K562 (cell line): ENCODE measurements at regions not wholly inside any gene's neighbourhood (a gene's known extent, or its start where the extent isn't known, plus 50 kb on each side); places are given as distances from the start of the nearest gene placed in this dataset.

Experiments
- HCFC1 ChIP-seq: IDR thresholded peaks from 2 replicates; pipeline ENCODE4 v1.6.1; 2012; ENCODE audit warnings: low read depth, low read length, improper control_type of control experiment
- IRF2 ChIP-seq: sonication (generic); formaldehyde crosslinking; IDR thresholded peaks from 2 replicates; pipeline ENCODE4 v1.8.1; 2022; ENCODE audit warnings: mild to moderate bottlenecking, missing genetic modification reagents
- PHB2 ChIP-seq: fragments of 450-650 bp; IDR thresholded peaks from 2 replicates; pipeline ENCODE4 v1.6.1; 2017; ENCODE audit warnings: low read depth
- POLR2A ChIP-seq: fragments of 450-650 bp; conservative IDR thresholded peaks from 2 replicates; pipeline ENCODE4 v1.6.1; 2016
- RAD21 ChIP-seq, 2 experiments: fragments of 250-450 bp in 1 of 2; fragments of 450-650 bp in 1 of 2; sonication (Bioruptor Pico) in 1 of 2; formaldehyde crosslinking in 1 of 2; IDR thresholded peaks in 1 of 2; conservative IDR thresholded peaks in 1 of 2; 2 replicates each; pipeline versions ENCODE4 v1.4.0 to v1.8.0; 2020 to 2022; ENCODE audit warnings: mild to moderate bottlenecking in 2 of 2, moderate library complexity in 1 of 2
- RCOR1 ChIP-seq, 2 experiments: IDR thresholded peaks; 2 replicates each; pipeline ENCODE4 v1.6.1; 2012; ENCODE audit warnings: low read depth in 2 of 2, low read length in 2 of 2, borderline replicate concordance in 1 of 2, improper control_type of control experiment in 1 of 2
- SAFB2 ChIP-seq: fragments of 200-400 bp; formaldehyde crosslinking; IDR thresholded peaks from 2 replicates; pipeline ENCODE4 v1.6.1; 2018; ENCODE audit warnings: borderline replicate concordance, low read length, low read depth, moderate library complexity; ENCODE audit not compliant: severe bottlenecking
- SP1 ChIP-seq: sonication (generic); formaldehyde crosslinking; IDR thresholded peaks from 2 replicates; pipeline ENCODE4 v1.8.1; 2022; ENCODE audit warnings: mild to moderate bottlenecking, missing genetic modification reagents
- ZNF354B ChIP-seq: fragments of 250-450 bp; sonication (Bioruptor Pico); IDR thresholded peaks from 2 replicates; pipeline ENCODE4 v1.4.0; 2020
- TF ChIP-seq, protein P1 (sequence below), 3 experiments: IDR thresholded peaks in 2 of 3; conservative IDR thresholded peaks in 1 of 3; 2 replicates each; pipeline ENCODE4 v1.5.1; 2011 to 2012; ENCODE audit warnings: low read length in 3 of 3, mild to moderate bottlenecking in 3 of 3, control low read depth in 2 of 3, improper control_type of control experiment in 1 of 3, inconsistent platforms in 1 of 3, low read depth in 1 of 3, mixed read lengths in 1 of 3, moderate library complexity in 1 of 3; ENCODE audit not compliant: insufficient read depth in 2 of 3
- TF ChIP-seq, protein P2 (sequence below): fragments of 450-650 bp; IDR thresholded peaks from 2 replicates; pipeline ENCODE4 v1.6.1; 2016; ENCODE audit warnings: mild to moderate bottlenecking

DNA sequence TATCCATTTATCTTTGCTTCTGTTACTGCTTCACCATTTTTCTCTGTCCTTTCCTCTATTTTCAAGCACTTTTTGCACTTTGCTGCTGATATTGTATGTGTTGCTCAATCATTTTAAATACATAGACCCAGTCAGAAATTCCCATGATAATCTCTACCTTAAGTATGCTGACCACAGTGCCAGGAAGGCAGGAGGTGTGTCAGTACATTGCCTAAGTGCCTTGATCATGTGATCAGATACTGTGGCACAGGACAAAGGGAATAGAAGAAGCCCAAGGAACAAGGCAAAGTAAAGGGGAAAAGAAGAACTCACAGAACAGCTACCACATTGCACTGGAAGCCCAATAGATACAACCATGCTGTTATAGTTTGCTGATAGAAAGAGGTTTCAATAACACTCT is 53.7 kb upstream of the CD36 start:
- TF ChIP-seq, protein P1, sequence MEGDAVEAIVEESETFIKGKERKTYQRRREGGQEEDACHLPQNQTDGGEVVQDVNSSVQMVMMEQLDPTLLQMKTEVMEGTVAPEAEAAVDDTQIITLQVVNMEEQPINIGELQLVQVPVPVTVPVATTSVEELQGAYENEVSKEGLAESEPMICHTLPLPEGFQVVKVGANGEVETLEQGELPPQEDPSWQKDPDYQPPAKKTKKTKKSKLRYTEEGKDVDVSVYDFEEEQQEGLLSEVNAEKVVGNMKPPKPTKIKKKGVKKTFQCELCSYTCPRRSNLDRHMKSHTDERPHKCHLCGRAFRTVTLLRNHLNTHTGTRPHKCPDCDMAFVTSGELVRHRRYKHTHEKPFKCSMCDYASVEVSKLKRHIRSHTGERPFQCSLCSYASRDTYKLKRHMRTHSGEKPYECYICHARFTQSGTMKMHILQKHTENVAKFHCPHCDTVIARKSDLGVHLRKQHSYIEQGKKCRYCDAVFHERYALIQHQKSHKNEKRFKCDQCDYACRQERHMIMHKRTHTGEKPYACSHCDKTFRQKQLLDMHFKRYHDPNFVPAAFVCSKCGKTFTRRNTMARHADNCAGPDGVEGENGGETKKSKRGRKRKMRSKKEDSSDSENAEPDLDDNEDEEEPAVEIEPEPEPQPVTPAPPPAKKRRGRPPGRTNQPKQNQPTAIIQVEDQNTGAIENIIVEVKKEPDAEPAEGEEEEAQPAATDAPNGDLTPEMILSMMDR (IDR thresholded peaks at IDR 0.05 in 2 of 3, conservative IDR thresholded peaks at IDR 0.05 in 1 of 3; ENCODE audit: insufficient read depth in 2 of 3, low read depth in 1 of 3, low read length in 3 of 3), result no peak
- TF ChIP-seq SAFB2, result no peak
- no peak for TF ChIP-seq PHB2
- no peak for TF ChIP-seq POLR2A
- TF ChIP-seq SP1 (CRISPR knock-in tag), result no peak
- TF ChIP-seq IRF2 (CRISPR knock-in tag), result no peak
- no peak for TF ChIP-seq RAD21 (CRISPR knock-in tag; conservative IDR thresholded peaks at IDR 0.05 in 1 of 2, IDR thresholded peaks at IDR 0.05 in 1 of 2)
- no peak for TF ChIP-seq HCFC1
- no peak for TF ChIP-seq RCOR1 (IDR thresholded peaks at IDR 0.05; ENCODE audit: borderline replicate concordance in 1 of 2, low read depth in 2 of 2, low read length in 2 of 2)
- TF ChIP-seq ZNF354B (CRISPR knock-in tag), result no peak
- TF ChIP-seq, protein P2, sequence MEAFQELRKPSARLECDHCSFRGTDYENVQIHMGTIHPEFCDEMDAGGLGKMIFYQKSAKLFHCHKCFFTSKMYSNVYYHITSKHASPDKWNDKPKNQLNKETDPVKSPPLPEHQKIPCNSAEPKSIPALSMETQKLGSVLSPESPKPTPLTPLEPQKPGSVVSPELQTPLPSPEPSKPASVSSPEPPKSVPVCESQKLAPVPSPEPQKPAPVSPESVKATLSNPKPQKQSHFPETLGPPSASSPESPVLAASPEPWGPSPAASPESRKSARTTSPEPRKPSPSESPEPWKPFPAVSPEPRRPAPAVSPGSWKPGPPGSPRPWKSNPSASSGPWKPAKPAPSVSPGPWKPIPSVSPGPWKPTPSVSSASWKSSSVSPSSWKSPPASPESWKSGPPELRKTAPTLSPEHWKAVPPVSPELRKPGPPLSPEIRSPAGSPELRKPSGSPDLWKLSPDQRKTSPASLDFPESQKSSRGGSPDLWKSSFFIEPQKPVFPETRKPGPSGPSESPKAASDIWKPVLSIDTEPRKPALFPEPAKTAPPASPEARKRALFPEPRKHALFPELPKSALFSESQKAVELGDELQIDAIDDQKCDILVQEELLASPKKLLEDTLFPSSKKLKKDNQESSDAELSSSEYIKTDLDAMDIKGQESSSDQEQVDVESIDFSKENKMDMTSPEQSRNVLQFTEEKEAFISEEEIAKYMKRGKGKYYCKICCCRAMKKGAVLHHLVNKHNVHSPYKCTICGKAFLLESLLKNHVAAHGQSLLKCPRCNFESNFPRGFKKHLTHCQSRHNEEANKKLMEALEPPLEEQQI, result no peak
